ENCODE measurements at regions not wholly inside any gene's neighbourhood (a gene's known extent, or its start where the extent isn't known, plus 50 kb on each side); places are given as distances from the start of the nearest gene placed in this dataset.
"Not testable (repeated sequence)": the region's sequence is repeated elsewhere in the genome, so short reads cannot be mapped to it uniquely, and the experiment has no call there.

- DNase-seq (ENCODE audit: low spot score), result no peak
These were observed 579.8 kb upstream of the ST8SIA4 start for GRCh38 chr5:101482931-101483330.

GRCh38 chr5:101473483-101473882 is 570.4 kb upstream of the ST8SIA4 start:
- no peak for DNase-seq (ENCODE audit: low spot score)

- no peak for DNase-seq (ENCODE audit: low spot score)
These were observed 558.4 kb upstream of the ST8SIA4 start for GRCh38 chr5:101461455-101461854.

GRCh38 chr5:101458587-101458986 is 555.5 kb upstream of the ST8SIA4 start:
- no peak for DNase-seq (ENCODE audit: low spot score)

GRCh38 chr5:101455851-101456250 is 552.8 kb upstream of the ST8SIA4 start:
- no peak for DNase-seq (ENCODE audit: low spot score)

GRCh38 chr5:101455048-101455447 is 552.0 kb upstream of the ST8SIA4 start:
- no peak for DNase-seq (ENCODE audit: low spot score)

GRCh38 chr5:101442281-101442680 is 539.2 kb upstream of the ST8SIA4 start:
- not testable (repeated sequence) for DNase-seq (ENCODE audit: low spot score)

- DNase-seq (ENCODE audit: low spot score), result no peak
These were observed 537.1 kb upstream of the ST8SIA4 start for GRCh38 chr5:101440173-101440572.

- no peak for DNase-seq (ENCODE audit: low spot score)
These were observed 534.3 kb upstream of the ST8SIA4 start for GRCh38 chr5:101437351-101437750.

- DNase-seq (ENCODE audit: low spot score), result no peak
These were observed 532.7 kb upstream of the ST8SIA4 start for GRCh38 chr5:101435768-101436167.

- DNase-seq (ENCODE audit: low spot score), result no peak
These were observed 528.1 kb upstream of the ST8SIA4 start for GRCh38 chr5:101431201-101431600.

- no peak for DNase-seq (ENCODE audit: low spot score)
These were observed 527.5 kb upstream of the ST8SIA4 start for GRCh38 chr5:101430551-101430950.

- no peak for DNase-seq (ENCODE audit: low spot score)
These were observed 526.2 kb upstream of the ST8SIA4 start for GRCh38 chr5:101429241-101429640.

- no peak for DNase-seq (ENCODE audit: low spot score)
These were observed 522.3 kb upstream of the ST8SIA4 start for GRCh38 chr5:101425339-101425859.

- no peak for DNase-seq (ENCODE audit: low spot score)
These were observed 521.6 kb upstream of the ST8SIA4 start for GRCh38 chr5:101424530-101425175.

GRCh38 chr5:101418713-101419118 is 515.6 kb upstream of the ST8SIA4 start:
- DNase-seq (ENCODE audit: low spot score), result no peak

- no peak for DNase-seq (ENCODE audit: low spot score)
These were observed 501.4 kb upstream of the ST8SIA4 start for GRCh38 chr5:101404531-101404930.

GRCh38 chr5:101393795-101394450 is 490.8 kb upstream of the ST8SIA4 start:
- no peak for DNase-seq (ENCODE audit: low spot score)

GRCh38 chr5:101390151-101390908 is 487.2 kb upstream of the ST8SIA4 start:
- no peak for DNase-seq (ENCODE audit: low spot score)

GRCh38 chr5:101385276-101385675 is 482.2 kb upstream of the ST8SIA4 start:
- no peak for DNase-seq (ENCODE audit: low spot score)

- no peak for DNase-seq (ENCODE audit: low spot score)
These were observed 467.1 kb upstream of the ST8SIA4 start for GRCh38 chr5:101370181-101370580.

GRCh38 chr5:101364469-101364868 is 461.4 kb upstream of the ST8SIA4 start:
- no peak for DNase-seq (ENCODE audit: low spot score)

GRCh38 chr5:101362067-101362466 is 459.0 kb upstream of the ST8SIA4 start:
- DNase-seq (ENCODE audit: low spot score), result no peak

Measured in HuH-7.5 (cell line).